AG10803 (cell line): ENCODE measurements at regions not wholly inside any gene's neighbourhood (a gene's known extent, or its start where the extent isn't known, plus 50 kb on each side); places are given as distances from the start of the nearest gene placed in this dataset.

ENCODE experiments used
- DNase-seq: peaks from one replicate; pipeline ENCODE4 v3.0.0; 2010; ENCODE audit warnings: low read depth
- H3K4me3 ChIP-seq: 2 replicates; pipeline ENCODE4 v1.5.1; 2011; ENCODE audit warnings: mild to moderate bottlenecking, low read length, control low read depth
- TF ChIP-seq, protein P1 (sequence below): conservative IDR thresholded peaks from 2 replicates; pipeline ENCODE4 v1.5.1; 2011; ENCODE audit warnings: mild to moderate bottlenecking, low read length, control low read depth, inconsistent platforms

DNA sequence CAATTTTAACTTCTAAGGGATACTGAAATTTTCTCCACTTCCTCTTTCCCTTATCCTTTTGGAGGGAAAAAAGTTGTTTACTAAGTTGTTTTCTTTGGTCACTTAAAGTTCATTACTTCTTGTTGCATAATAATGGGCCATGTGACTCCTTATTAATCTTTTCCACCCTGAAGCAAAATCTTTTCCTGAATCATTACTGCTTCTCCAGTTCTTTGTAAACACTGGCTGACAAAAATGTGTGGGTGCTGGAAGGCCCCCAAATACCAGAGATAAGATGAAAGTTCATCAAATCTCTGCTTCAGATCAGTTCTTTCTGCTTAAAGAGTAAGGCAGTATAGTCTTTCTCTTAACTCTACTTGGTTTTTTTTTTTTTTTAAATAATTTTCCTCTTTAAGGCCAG lies 108.9 kb upstream of the NHS start:
- TF ChIP-seq, protein P1, sequence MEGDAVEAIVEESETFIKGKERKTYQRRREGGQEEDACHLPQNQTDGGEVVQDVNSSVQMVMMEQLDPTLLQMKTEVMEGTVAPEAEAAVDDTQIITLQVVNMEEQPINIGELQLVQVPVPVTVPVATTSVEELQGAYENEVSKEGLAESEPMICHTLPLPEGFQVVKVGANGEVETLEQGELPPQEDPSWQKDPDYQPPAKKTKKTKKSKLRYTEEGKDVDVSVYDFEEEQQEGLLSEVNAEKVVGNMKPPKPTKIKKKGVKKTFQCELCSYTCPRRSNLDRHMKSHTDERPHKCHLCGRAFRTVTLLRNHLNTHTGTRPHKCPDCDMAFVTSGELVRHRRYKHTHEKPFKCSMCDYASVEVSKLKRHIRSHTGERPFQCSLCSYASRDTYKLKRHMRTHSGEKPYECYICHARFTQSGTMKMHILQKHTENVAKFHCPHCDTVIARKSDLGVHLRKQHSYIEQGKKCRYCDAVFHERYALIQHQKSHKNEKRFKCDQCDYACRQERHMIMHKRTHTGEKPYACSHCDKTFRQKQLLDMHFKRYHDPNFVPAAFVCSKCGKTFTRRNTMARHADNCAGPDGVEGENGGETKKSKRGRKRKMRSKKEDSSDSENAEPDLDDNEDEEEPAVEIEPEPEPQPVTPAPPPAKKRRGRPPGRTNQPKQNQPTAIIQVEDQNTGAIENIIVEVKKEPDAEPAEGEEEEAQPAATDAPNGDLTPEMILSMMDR = no peak

DNA sequence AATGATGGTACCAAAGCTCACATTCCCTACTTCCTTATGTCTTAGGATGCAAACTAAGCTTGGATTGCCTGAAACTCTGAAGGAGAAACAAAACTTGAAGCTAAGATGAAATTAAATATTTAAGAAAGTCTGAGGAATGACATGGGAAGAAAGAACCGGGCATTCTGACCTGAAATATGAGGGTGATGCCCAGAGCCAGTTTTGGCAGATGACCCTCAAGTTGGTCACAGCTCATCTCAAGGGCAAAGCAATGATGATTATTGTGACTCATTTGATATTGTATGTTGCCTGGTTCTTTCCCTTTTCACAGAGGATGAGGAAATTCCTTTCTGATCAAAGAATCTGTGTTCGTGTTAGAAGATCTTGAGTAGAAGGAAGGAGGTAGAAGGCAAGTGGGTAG lies 96.0 kb upstream of the NHS start:
- no peak for DNase-seq
- H3K4me3 ChIP-seq = no peak overlapping the region
- TF ChIP-seq, protein P1 = no peak

More for the DNA sequence above, 108.9 kb upstream of the NHS start:
- no peak overlapping the region for H3K4me3 ChIP-seq
- DNase-seq = no peak

DNA sequence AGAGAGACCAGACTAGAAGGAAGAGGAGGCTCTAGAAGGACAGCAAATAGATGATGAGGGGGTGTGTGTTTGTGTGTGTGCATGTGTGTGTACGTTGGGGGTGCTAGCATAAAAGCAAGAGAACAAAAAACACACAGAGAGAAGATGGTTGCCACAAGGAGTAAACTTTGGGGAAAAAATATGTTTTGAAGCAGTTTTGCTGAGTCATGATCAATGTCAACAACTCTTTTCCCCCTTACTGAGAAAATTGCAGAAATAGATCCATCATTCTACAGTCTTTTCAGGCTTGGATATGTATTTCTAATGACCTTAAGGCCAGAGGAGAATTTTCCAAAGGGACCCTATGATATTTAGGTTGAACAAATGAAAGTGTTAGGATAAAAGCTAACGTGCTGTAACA lies 89.0 kb upstream of the NHS start:
- H3K4me3 ChIP-seq = no peak overlapping the region
- no peak for DNase-seq
- TF ChIP-seq, protein P1 = no peak

DNA sequence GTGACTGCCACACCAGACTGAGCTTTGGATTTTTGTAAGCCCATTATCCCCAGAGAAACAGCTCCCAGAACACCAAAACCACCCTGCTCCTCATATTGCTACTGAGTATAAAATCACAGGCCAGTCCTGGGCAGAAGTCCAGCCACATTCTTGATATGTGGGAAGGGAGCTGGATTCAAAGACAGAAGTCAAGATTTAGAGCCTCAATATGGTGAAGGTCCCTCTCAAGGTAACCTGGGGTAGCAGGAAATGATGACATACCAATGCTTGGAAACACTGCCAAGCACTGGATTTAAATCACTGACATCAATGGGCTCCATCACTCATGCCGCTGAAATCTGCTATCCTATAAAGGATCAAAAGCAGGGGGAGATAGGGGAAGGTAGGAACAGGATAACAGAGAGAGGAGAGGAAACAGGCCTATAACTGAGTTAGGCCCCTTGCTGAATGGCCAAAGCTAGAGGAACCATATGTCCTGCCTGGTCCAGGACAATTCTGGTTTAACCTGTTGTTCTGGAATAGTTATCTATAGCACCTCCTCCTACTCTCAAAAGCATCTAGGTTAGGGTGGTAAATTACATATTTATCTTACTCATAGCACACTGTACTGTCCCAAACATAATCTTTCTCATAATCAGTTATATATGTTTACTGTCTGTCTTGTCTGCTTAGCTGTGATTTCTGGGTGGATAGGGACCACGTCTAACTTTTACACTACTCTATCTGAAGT lies 83.7 kb upstream of the NHS start:
- TF ChIP-seq, protein P1 = no peak

DNA sequence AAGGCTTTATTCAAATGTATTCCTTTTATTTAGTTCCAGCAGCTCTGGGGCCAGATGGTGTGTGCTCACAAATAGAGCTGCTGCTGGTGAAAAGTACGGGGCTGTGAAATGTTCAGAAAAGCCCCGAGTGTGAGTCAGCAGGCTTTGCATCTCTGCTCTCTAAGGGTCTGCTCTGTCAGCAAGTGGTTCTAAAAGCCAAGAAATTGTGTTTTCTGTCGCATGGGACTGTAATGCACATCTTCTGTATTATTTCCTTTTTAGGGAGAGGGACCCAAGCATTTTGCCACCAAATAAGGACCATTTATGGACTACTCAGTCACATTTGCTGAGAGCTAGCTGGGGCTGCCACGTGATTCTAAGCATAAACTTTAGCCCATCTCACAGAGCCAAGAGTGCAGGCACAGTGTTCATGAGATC lies 82.9 kb upstream of the NHS start:
- H3K4me3 ChIP-seq = no peak overlapping the region
- no peak for DNase-seq
- TF ChIP-seq, protein P1 = no peak

More for the DNA sequence above, 83.7 kb upstream of the NHS start:
- no peak overlapping the region for H3K4me3 ChIP-seq
- no peak for DNase-seq

DNA sequence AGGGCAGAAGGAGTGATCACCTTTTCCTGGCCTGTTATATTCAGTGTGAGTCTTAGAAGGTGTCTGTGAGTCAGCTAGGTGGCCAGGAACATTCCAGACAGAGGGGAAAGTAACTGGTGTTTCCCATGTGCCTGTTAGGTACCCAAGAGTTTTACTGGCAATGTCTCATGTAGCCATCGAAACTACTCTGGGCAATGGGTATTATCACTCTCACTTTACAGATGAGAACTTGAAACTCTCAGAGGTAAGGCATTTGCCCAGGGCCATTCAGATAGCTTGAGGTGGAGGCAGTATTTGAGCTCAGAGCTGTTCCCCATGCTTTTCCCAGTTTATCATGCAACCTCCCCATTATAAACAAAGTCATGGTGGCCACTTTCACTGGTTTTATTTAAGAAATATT lies 80.4 kb upstream of the NHS start:
- H3K4me3 ChIP-seq = no peak overlapping the region
- TF ChIP-seq, protein P1 = no peak
- DNase-seq = no peak

DNA sequence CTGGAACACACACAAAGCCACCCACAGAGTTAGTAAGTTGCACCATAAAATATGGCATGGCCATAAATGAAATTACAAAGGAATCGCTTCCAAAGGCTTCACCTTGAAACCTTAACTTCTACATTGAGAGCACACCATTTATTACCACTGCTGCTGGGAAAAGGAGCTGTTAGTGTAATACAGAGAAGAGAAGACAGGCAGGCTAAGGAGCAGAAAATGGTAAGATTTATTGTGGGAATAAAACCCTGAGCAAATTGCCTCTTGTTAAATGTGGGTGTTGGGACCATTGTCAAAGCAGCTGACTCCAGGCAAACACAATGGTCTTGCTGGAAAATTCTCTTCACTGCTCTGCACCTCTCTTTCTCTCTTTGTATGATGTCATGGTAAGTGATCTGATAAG lies 79.2 kb upstream of the NHS start:
- no peak overlapping the region for H3K4me3 ChIP-seq
- TF ChIP-seq, protein P1 = no peak
- no peak for DNase-seq
